Thymus (tissue), 11 donors: ENCODE measurements at regions not wholly inside any gene's neighbourhood (a gene's known extent, or its start where the extent isn't known, plus 50 kb on each side); places are given as distances from the start of the nearest gene placed in this dataset.

Source experiments
- DNase-seq, 9 donors: peaks; one replicate each; pipeline ENCODE4 v3.0.0-alpha.2; 2013; ENCODE audit warnings: low spot score in 9 of 9, low read depth in 6 of 9, missing footprints in 1 of 9
- H3K27ac ChIP-seq, 2 donors: one replicate each; pipeline ENCODE4 v1.5.1; 2013; ENCODE audit warnings: control low read depth in 1 of 2, low read depth in 1 of 2, low read length in 1 of 2, mild to moderate bottlenecking in 1 of 2, moderate library complexity in 1 of 2
- H3K27me3 ChIP-seq, 2 donors: one replicate each; pipeline ENCODE4 v1.5.1; 2013; ENCODE audit warnings: low read length in 1 of 2; ENCODE audit not compliant: control insufficient read depth in 2 of 2, insufficient read depth in 1 of 2
- H3K36me3 ChIP-seq, 2 donors: one replicate each; pipeline ENCODE4 v1.5.1; 2013; ENCODE audit warnings: low read length in 1 of 2, mild to moderate bottlenecking in 1 of 2, moderate library complexity in 1 of 2; ENCODE audit not compliant: control insufficient read depth in 2 of 2, insufficient read depth in 2 of 2
- H3K4me1 ChIP-seq, 2 donors: one replicate each; pipeline ENCODE4 v1.5.1; 2013; ENCODE audit warnings: low read length in 2 of 2; ENCODE audit not compliant: control insufficient read depth in 2 of 2, insufficient read depth in 2 of 2
- H3K4me3 ChIP-seq, 2 donors: one replicate each; pipeline ENCODE4 v1.5.1; 2013; ENCODE audit warnings: low read length in 2 of 2, control low read depth in 1 of 2, mild to moderate bottlenecking in 1 of 2
- H3K9me3 ChIP-seq, 2 donors: one replicate each; pipeline ENCODE4 v1.5.1; 2013; ENCODE audit warnings: low read length in 1 of 2, mild to moderate bottlenecking in 1 of 2; ENCODE audit not compliant: control insufficient read depth in 2 of 2, insufficient read depth in 1 of 2
- WGBS: extraction: QIAGEN DNeasy Blood & Tissue Kit; methylation state at CpG from one replicate; pipeline ENCODE4 v1.1.7; 2013; 5-methylcytosine and 5-hydroxymethylcytosine counted together
- donor health status: healthy.

DNA sequence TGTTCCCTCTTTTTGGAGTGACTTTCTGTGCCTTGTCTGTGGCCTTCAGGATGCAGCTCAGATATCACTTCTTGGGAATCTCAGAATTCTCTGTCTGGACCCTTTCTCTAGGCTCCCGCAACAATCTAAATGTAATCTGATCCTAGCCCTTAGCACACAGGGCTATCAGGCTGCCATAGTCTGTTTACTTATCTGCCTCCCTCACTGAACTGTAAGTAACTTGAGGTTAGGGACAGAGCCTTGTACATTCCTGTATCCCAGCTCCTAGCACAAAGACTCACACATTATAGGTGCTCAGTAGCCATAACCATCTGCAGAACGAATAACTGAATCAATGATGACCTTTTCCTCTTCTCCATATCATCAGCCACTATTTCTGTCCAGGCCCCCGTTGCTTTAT, 69.5 kb downstream of the RTL9 start:
- no peaks in the 10 kb centered on the region for H3K4me1 ChIP-seq
- no peaks in the 10 kb centered on the region for H3K36me3 ChIP-seq
- WGBS: 71% methylated on average over 3 of the region's 3 CpGs
- H3K27me3 ChIP-seq: no peaks in the 10 kb centered on the region
- H3K9me3 ChIP-seq: no peaks in the 10 kb centered on the region
- no peak overlapping the region for H3K4me3 ChIP-seq
- no peak for DNase-seq
- no peak overlapping the region for H3K27ac ChIP-seq

DNA sequence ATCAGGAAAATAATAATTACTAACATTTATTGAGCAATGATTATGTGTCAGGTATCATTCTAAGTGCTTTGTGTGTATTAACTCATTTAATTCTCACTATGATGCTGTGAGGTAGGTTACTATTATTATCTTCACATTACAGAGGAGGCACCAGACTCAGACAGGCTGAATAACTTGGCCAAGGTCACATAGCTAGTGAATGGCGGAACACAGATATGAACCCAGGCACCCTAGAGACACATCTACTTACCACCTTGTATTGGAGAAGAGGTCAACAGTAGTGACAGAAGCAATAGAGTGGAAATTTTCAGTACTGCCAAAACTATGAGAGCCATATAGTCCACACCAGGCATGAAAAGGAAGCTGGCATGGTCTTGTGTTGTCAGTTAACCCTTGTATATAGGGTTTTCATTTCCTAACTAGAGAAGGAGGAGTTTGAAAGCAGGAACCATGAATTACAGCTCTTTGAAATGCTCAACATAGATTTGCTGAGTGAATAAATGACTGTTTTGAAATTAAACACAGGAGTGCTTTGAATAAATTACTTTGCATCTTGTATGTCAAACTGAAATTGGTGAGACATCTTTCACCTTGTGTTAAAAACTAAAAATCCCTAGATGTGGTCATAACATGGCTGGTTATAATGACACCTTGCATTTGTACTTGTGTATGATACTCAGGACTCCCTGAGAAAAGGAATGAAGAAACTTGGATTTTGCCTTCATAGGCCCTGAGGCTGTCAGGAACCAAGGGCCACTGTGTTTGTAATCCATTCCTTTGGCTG, 71.8 kb downstream of the RTL9 start:
- Histone ChIP-seq H3K27me3 (no peaks in the 10 kb centered on the region), H3K4me1 (no peaks in the 10 kb centered on the region), H3K9me3 (no peaks in the 10 kb centered on the region), H3K4me3 (no peak overlapping the region), H3K27ac (no peak overlapping the region), H3K36me3 (no peaks in the 10 kb centered on the region)
- 95% methylated on average over 1 of the region's 1 CpG for WGBS
- DNase-seq: no peak

DNA sequence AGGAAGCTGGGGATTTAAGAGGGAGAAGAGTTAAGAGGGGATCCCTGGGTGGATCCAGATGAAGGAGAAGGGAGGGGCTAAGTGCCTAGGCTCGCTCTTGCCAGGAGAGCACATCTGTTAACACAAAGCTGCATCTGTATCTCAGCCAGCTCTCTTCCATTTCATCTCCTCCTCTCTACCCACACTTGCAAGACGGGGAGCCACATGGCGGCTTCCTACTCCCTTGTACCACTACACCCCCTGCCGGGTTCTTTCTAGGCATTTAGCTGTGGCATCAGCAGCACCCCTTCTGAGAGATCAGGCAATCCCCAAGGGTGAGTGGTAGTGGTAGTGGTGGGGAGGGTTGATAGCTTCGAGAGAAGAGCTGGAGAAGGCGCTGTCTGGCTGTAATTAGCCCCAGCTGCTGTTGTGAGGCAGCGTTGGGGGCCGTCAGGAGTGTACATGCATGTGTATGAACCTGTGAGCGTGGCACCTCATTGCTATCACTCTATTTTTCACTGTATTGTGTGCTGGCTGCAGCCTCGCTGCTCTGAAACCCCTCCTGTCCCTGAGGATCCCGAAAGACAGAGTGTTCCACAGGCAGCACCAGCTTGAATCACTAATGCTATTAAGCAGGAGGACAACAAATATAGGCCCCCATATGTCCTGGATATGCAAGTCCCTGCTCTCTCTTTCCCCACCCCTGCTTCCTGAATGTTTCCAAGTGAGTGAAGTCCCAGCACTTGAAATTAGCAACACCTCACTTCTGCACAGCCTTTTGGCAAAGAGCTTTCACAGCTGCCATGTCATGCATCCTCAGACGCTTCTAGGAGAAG, 73.7 kb downstream of the RTL9 start:
- H3K36me3 ChIP-seq: no peaks in the 10 kb centered on the region
- no peaks in the 10 kb centered on the region for H3K4me1 ChIP-seq
- DNase-seq: no peak
- H3K27me3 ChIP-seq: no peaks in the 10 kb centered on the region
- no peaks in the 10 kb centered on the region for H3K9me3 ChIP-seq
- WGBS: 89% methylated on average over 12 of the region's 12 CpGs
- no peak overlapping the region for H3K4me3 ChIP-seq
- no peak overlapping the region for H3K27ac ChIP-seq

DNA sequence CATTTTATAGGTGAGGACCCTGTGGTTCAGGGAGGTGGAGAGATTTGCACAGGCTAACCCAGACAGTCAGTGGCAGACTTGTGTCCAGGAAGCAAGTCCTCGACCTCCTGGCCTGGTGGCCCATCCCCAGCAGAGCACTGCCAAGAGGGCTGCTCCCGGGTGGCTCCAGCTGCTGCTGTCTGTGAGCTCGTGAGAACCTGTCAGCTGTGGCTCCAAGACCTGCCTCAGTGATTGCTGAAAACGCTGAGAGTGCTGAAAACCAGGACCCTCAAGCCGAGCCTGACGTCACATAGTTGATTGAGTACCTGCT, 74.2 kb downstream of the RTL9 start:
- Histone ChIP-seq H3K4me1 (no peaks in the 10 kb centered on the region), H3K27ac (no peak overlapping the region), H3K4me3 (no peak overlapping the region), H3K27me3 (no peaks in the 10 kb centered on the region), H3K9me3 (no peaks in the 10 kb centered on the region), H3K36me3 (no peaks in the 10 kb centered on the region)
- DNase-seq: no peak
- 88% methylated on average over 6 of the region's 6 CpGs for WGBS

DNA sequence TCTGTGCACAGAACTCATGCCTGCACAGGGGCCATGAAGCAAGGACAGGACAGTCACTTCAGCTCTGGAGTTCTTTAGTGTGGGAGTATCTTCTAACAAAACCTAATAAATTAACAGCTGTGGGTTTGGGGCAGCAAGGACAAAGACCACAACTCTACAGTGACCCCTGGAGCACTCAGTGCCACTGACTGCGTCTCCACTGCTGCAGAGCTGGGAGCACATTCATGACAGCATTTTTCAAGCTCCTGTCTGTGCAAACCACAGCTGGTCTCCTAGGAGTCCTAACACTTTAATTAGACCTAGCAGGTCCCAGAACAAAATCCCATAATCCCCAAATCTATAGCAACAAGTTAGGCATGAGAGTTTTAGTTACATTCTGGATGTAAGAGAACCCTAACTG, 76.5 kb downstream of the RTL9 start:
- peaks cover 0 to 2% of the 10 kb centered on the region in 2 donors for H3K27me3 ChIP-seq
- no peak overlapping the region for H3K4me3 ChIP-seq
- H3K4me1 ChIP-seq: no peaks in the 10 kb centered on the region
- DNase-seq: no peak
- no peaks in the 10 kb centered on the region for H3K36me3 ChIP-seq
- WGBS: 90% methylated on average over 1 of the region's 1 CpG
- no peaks in the 10 kb centered on the region for H3K9me3 ChIP-seq
- no peak overlapping the region for H3K27ac ChIP-seq

DNA sequence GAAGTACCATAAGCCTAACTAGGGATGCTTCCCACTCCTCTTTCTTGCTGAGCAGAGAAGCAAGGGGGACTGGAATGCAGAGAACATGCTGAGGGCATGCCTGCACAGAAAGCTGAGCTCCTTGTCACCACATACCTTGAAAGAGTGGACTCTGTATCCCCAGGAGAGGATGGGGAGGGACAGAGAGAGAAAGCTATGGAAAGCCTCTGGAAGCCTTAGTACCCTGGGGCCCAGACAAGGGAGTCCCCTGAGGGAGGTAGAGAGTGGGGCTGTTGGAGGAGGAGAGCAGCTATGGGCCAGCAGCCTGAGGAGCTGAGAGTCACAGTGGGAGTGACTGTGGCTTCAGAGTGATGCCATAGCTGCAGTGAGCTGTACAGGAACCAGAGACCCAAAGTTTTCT, 77.9 kb downstream of the RTL9 start:
- H3K4me3 ChIP-seq: no peak overlapping the region
- DNase-seq: no peak
- H3K27me3 ChIP-seq: peaks cover 0 to 2% of the 10 kb centered on the region in 2 donors
- H3K4me1 ChIP-seq: no peaks in the 10 kb centered on the region
- no peak overlapping the region for H3K27ac ChIP-seq
- H3K36me3 ChIP-seq: no peaks in the 10 kb centered on the region
- no peaks in the 10 kb centered on the region for H3K9me3 ChIP-seq

DNA sequence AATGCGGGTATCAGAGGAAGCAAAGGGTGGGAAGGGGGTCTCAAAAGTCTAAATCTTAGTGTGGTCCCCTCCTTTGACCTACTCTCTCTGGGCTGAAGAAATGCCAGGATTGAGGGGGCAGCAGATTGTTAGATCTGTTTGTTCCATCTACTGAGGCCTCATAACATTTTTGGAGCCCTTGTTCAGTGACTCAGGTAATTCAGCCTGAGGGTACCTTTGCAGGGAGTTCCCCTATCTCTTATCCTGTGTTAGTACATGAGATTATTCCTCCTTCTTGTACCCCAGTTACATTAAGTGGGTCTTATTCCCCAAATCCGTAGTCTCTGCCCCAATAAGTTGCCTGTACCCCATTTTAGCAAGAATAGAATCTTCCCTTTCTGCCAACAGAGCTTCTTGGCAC, 79.0 kb downstream of the RTL9 start:
- Histone ChIP-seq H3K4me1 (no peaks in the 10 kb centered on the region), H3K27me3 (peaks cover 0 to 2% of the 10 kb centered on the region in 2 donors), H3K36me3 (no peaks in the 10 kb centered on the region), H3K9me3 (no peaks in the 10 kb centered on the region), H3K4me3 (no peak overlapping the region), H3K27ac (no peak overlapping the region)
- 89% methylated on average over 2 of the region's 2 CpGs for WGBS
- DNase-seq: no peak

DNA sequence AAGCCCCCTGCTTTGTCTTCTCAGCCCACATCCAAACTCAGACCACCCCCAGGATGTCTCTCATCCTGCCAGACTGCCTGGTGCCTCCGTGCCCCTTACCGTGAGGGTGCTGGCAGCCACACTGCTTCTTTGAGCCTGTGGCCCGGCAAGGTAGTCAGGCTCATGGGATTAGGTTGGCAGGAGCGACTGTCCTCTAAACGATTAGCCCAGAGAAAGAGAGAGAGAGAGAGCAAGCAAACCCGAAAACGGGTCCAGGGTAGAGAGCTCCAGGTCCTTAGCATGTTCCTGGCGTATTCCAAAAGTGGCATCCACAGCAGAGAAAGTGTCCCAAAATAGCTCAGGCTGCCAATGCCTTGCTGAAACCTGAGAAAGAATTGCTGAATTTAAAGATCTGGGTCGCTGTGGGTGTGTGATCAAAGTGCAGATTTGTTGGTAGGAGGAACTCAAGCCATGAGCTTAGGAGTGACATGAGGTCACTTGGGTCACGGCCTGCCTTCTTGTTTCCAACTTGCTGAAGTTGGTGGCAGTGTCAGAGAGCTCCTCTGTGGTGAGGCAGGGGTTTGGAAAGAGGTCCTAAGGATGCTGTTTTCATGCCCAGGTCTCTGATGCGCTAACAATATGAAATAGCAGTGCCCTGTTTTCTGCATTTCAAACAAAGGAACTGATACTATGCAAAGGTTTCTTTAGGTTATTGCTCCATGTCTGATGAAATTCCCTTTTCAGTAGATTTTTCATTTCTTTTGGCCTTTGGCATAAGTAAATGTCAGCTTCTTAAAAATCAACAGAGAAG, 81.6 kb downstream of the RTL9 start:
- Histone ChIP-seq H3K27me3 (peaks cover 0 to 6% of the 10 kb centered on the region in 2 donors), H3K36me3 (no peaks in the 10 kb centered on the region), H3K9me3 (no peaks in the 10 kb centered on the region), H3K27ac (no peak overlapping the region), H3K4me1 (no peaks in the 10 kb centered on the region), H3K4me3 (no peak overlapping the region)
- DNase-seq: no peak
- WGBS: 91% methylated on average over 11 of the region's 11 CpGs

DNA sequence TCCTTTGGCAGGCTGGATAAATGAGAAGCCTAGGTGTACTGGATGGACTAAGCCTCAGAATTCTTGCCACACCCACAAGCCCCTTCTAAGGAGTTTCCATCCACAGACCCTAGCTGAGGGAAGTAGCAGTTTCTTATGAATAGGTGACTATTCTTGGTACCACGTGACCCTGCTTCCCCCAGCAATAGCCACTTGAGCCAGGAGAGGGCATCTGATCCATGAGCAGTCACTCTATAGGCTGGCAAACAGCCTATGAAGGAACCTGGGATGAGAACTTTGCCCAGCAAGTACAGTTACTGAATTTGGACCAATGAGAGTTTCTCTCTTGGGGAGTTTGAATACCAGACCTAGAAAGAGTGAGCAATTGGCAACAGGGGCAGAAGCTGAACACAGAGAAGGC, 84.0 kb downstream of the RTL9 start:
- H3K27me3 ChIP-seq: peaks cover 0 to 15% of the 10 kb centered on the region in 2 donors
- H3K4me3 ChIP-seq: no peak overlapping the region
- WGBS: 6% methylated on average over 1 of the region's 1 CpG
- H3K27ac ChIP-seq: no peak overlapping the region
- H3K9me3 ChIP-seq: no peaks in the 10 kb centered on the region
- no peaks in the 10 kb centered on the region for H3K4me1 ChIP-seq
- DNase-seq: no peak
- H3K36me3 ChIP-seq: no peaks in the 10 kb centered on the region
